Tibial artery (tissue), 4 donors: ENCODE measurements at regions not wholly inside any gene's neighbourhood (a gene's known extent, or its start where the extent isn't known, plus 50 kb on each side); places are given as distances from the start of the nearest gene placed in this dataset.

ENCODE experiments used
- DNase-seq, 2 donors: peaks; one replicate each; pipeline ENCODE4 v3.0.0-alpha.2; 2019
- H3K27ac ChIP-seq, 2 donors: fragments of 200-600 bp; sonication (generic) in 1 of 2; 1 replicate in 1 of 2; 2 replicates in 1 of 2; pipeline ENCODE4 v1.5.1; 2018 to 2019; ENCODE audit warnings: mild to moderate bottlenecking in 1 of 2
- H3K27me3 ChIP-seq, 2 donors: fragments of 200-600 bp; sonication (generic) in 1 of 2; one replicate each; pipeline versions ENCODE4 v1.5.1 to v1.6.0; 2016 to 2019
- H3K36me3 ChIP-seq, 3 donors: fragments of 200-600 bp; sonication (generic) in 2 of 3; one replicate each; pipeline ENCODE4 v1.5.1; 2016 to 2019; ENCODE audit warnings: mild to moderate bottlenecking in 2 of 3
- H3K4me1 ChIP-seq, 4 donors: fragments of 200-600 bp; sonication (generic) in 2 of 4; 1 replicate in 3 of 4; 2 replicates in 1 of 4; pipeline ENCODE4 v1.5.1; 2016 to 2019
- H3K4me3 ChIP-seq, 2 donors: fragments of 200-600 bp; sonication (generic) in 1 of 2; 1 replicate in 1 of 2; 2 replicates in 1 of 2; pipeline ENCODE4 v1.5.1; 2018 to 2019; ENCODE audit warnings: mild to moderate bottlenecking in 2 of 2
- H3K9me3 ChIP-seq, 3 donors: fragments of 200-600 bp; sonication (generic) in 1 of 3; one replicate each; pipeline ENCODE4 v1.5.1; 2016 to 2019
- CTCF ChIP-seq, 2 experiments: fragments of 200-600 bp in 1 of 2; fragments of 450-650 bp in 1 of 2; IDR thresholded peaks; one replicate each; pipeline ENCODE4 v1.5.1; 2017 to 2019; ENCODE audit warnings: antibody characterized with exemption in 2 of 2, mild to moderate bottlenecking in 1 of 2, moderate library complexity in 1 of 2
- intact Hi-C: fragments of 100-400 bp; cut with DNase I; formaldehyde crosslinking; loops from one replicate; pipeline ENCODE4 v1.15.0; 2023; ENCODE audit warnings: low total_unique reads

- DNase-seq = no peak
- Histone ChIP-seq H3K4me3 (no peak overlapping the region), H3K27me3 (no peaks in the 10 kb centered on the region), H3K9me3 (no peaks in the 10 kb centered on the region), H3K27ac (no peak overlapping the region), H3K36me3 (no peaks in the 10 kb centered on the region), H3K4me1 (no peaks in the 10 kb centered on the region)
- TF ChIP-seq CTCF (IDR thresholded peaks at IDR 0.05) = no peak
- intact Hi-C loops = no loop called here
These were observed 453.5 kb downstream of the FOXG1 start for GRCh38 chr14:29220072-29220471.

- no peak for DNase-seq
- Histone ChIP-seq H3K27me3 (no peaks in the 10 kb centered on the region), H3K27ac (no peak overlapping the region)
These were observed 454.0 kb downstream of the FOXG1 start for GRCh38 chr14:29220566-29220965.

GRCh38 chr14:29222006-29222405 is 455.4 kb downstream of the FOXG1 start:
- no peaks in the 10 kb centered on the region for H3K4me1 ChIP-seq
- H3K9me3 ChIP-seq = no peaks in the 10 kb centered on the region
- no peaks in the 10 kb centered on the region for H3K27me3 ChIP-seq
- no peak for TF ChIP-seq CTCF (IDR thresholded peaks at IDR 0.05)
- no peak overlapping the region for H3K27ac ChIP-seq
- DNase-seq = no peak
- H3K36me3 ChIP-seq = no peaks in the 10 kb centered on the region
- intact Hi-C loops = no loop called here
- no peak overlapping the region for H3K4me3 ChIP-seq

More at GRCh38 chr14:29220566-29220965, 454.0 kb downstream of the FOXG1 start:
- no peak overlapping the region for H3K4me3 ChIP-seq
- no peak for TF ChIP-seq CTCF (IDR thresholded peaks at IDR 0.05)
- no peaks in the 10 kb centered on the region for H3K4me1 ChIP-seq
- no peaks in the 10 kb centered on the region for H3K36me3 ChIP-seq
- H3K9me3 ChIP-seq = no peaks in the 10 kb centered on the region
- intact Hi-C loops = no loop called here

- TF ChIP-seq CTCF (IDR thresholded peaks at IDR 0.05) = no peak
- Histone ChIP-seq H3K9me3 (no peaks in the 10 kb centered on the region), H3K36me3 (no peaks in the 10 kb centered on the region), H3K4me3 (no peak overlapping the region), H3K27ac (no peak overlapping the region), H3K27me3 (no peaks in the 10 kb centered on the region), H3K4me1 (no peaks in the 10 kb centered on the region)
- DNase-seq = no peak
- intact Hi-C loops = no loop called here
These were observed 456.2 kb downstream of the FOXG1 start for GRCh38 chr14:29222671-29223268.

- TF ChIP-seq CTCF (IDR thresholded peaks at IDR 0.05) = no peak
- intact Hi-C loops = no loop called here
These were observed 457.4 kb downstream of the FOXG1 start for GRCh38 chr14:29223947-29224346.

GRCh38 chr14:29227631-29228030 is 461.0 kb downstream of the FOXG1 start:
- Histone ChIP-seq H3K27ac (no peak overlapping the region), H3K4me3 (no peak overlapping the region), H3K9me3 (no peaks in the 10 kb centered on the region), H3K36me3 (no peaks in the 10 kb centered on the region), H3K4me1 (no peaks in the 10 kb centered on the region), H3K27me3 (no peaks in the 10 kb centered on the region)
- TF ChIP-seq CTCF (IDR thresholded peaks at IDR 0.05) = no peak
- no peak for DNase-seq
- intact Hi-C loops = no loop called here

More at GRCh38 chr14:29223947-29224346, 457.4 kb downstream of the FOXG1 start:
- H3K4me3 ChIP-seq = no peak overlapping the region
- no peaks in the 10 kb centered on the region for H3K27me3 ChIP-seq
- no peaks in the 10 kb centered on the region for H3K9me3 ChIP-seq
- H3K27ac ChIP-seq = no peak overlapping the region
- no peak for DNase-seq
- no peaks in the 10 kb centered on the region for H3K4me1 ChIP-seq
- H3K36me3 ChIP-seq = no peaks in the 10 kb centered on the region
